H1 (cell line): ENCODE measurements at regions not wholly inside any gene's neighbourhood (a gene's known extent, or its start where the extent isn't known, plus 50 kb on each side); places are given as distances from the start of the nearest gene placed in this dataset.

ENCODE experiments used
- CTCF ChIA-PET: fragments of 300-600 bp; sonication (Branson Sonifier 250); formaldehyde crosslinking; loops from one replicate; lab custom pipeline; 2021; ENCODE audit not compliant: partially characterized antibody; lab: Charles Lee
- POLR2A ChIA-PET: fragments of 300-600 bp; sonication (Branson Sonifier 250); formaldehyde crosslinking; loops from one replicate; lab custom pipeline; 2021; ENCODE audit warnings: inconsistent platforms; ENCODE audit not compliant: partially characterized antibody; lab: Charles Lee
- DNase-seq, 2 experiments: peaks; one replicate each; pipeline versions ENCODE4 v3.0.0 to v3.0.0-alpha.2; 2010 to 2022; ENCODE audit warnings: low spot score in 2 of 2, low read depth in 1 of 2, mixed read lengths in 1 of 2
- FAIRE-seq: peaks from 2 replicates; lab custom pipeline; 2011; peaks lifted over from hg19 to GRCh38; lab: Jason Lieb, UNC
- H2AFZ ChIP-seq: 2 replicates; pipeline ENCODE4 v1.8.1; 2012; ENCODE audit warnings: low read length, inconsistent platforms
- H2AK5ac ChIP-seq: 2 replicates; pipeline ENCODE4 v1.6.1; 2013; ENCODE audit warnings: low read depth, low read length
- H2BK120ac ChIP-seq: replicated peaks from 2 replicates; pipeline ENCODE3; 2013; ENCODE audit warnings: low read depth, low read length, inconsistent platforms
- H2BK12ac ChIP-seq: 2 replicates; pipeline ENCODE4 v1.6.1; 2013; ENCODE audit warnings: low read depth, low read length
- H2BK15ac ChIP-seq: 2 replicates; pipeline ENCODE4 v1.6.1; 2013; ENCODE audit warnings: low read length
- H2BK20ac ChIP-seq: 2 replicates; pipeline ENCODE4 v1.6.1; 2013; ENCODE audit warnings: low read length
- H2BK5ac ChIP-seq: 2 replicates; pipeline ENCODE4 v1.6.1; 2013; ENCODE audit warnings: low read depth, low read length
- H3K14ac ChIP-seq: 2 replicates; pipeline ENCODE4 v1.6.1; 2013; ENCODE audit warnings: inconsistent platforms; ENCODE audit not compliant: insufficient read length
- H3K18ac ChIP-seq: 2 replicates; pipeline ENCODE4 v1.6.1; 2013; ENCODE audit warnings: low read length; ENCODE audit errors: extremely low read depth
- H3K23ac ChIP-seq: 2 replicates; pipeline ENCODE4 v1.6.1; 2013; ENCODE audit warnings: inconsistent platforms; ENCODE audit not compliant: insufficient read length
- H3K23me2 ChIP-seq: 2 replicates; pipeline ENCODE4 v1.6.1; 2013; ENCODE audit warnings: low read depth, low read length
- H3K27ac ChIP-seq: 2 replicates; pipeline ENCODE4 v1.6.1; 2011; ENCODE audit warnings: low read depth, low read length, inconsistent platforms
- H3K27me3 ChIP-seq, 4 experiments: replicated peaks in 1 of 4; 1 replicate in 1 of 4; 2 replicates in 3 of 4; pipeline versions ENCODE4 v1.6.1 to v1.8.1; 2011 to 2013; ENCODE audit warnings: low read length in 3 of 4, mild to moderate bottlenecking in 3 of 4, inconsistent platforms in 2 of 4, mixed read lengths in 2 of 4, moderate library complexity in 1 of 4; ENCODE audit not compliant: control insufficient read depth in 3 of 4, insufficient read depth in 3 of 4; ENCODE audit errors: extremely low read depth in 1 of 4
- H3K36me3 ChIP-seq, 4 experiments: 2 replicates each; pipeline versions ENCODE4 v1.6.1 to v1.8.1; 2011 to 2013; ENCODE audit warnings: mild to moderate bottlenecking in 4 of 4, low read length in 3 of 4, moderate library complexity in 2 of 4, control low read depth in 1 of 4, inconsistent platforms in 1 of 4; ENCODE audit not compliant: insufficient read depth in 4 of 4, control insufficient read depth in 2 of 4
- H3K4ac ChIP-seq: replicated peaks from 2 replicates; pipeline ENCODE3; 2013; ENCODE audit warnings: low read length, low read depth, mixed read lengths, inconsistent platforms; ENCODE audit not compliant: insufficient read length
- H3K4me1 ChIP-seq, 4 experiments: replicated peaks in 1 of 4; 1 replicate in 1 of 4; 2 replicates in 3 of 4; pipeline versions ENCODE4 v1.6.1 to v1.8.1; 2011 to 2013; ENCODE audit warnings: low read length in 3 of 4, inconsistent platforms in 2 of 4, mixed read lengths in 1 of 4; ENCODE audit not compliant: insufficient read depth in 4 of 4, control insufficient read depth in 3 of 4
- H3K4me2 ChIP-seq, 2 experiments: 2 replicates each; pipeline versions ENCODE4 v1.6.1 to v1.8.1; 2011 to 2013; ENCODE audit warnings: low read depth in 2 of 2, low read length in 2 of 2, control low read depth in 1 of 2, inconsistent platforms in 1 of 2, mild to moderate bottlenecking in 1 of 2; ENCODE audit not compliant: insufficient read depth in 1 of 2
- H3K4me3 ChIP-seq, 4 experiments: fragments of 200-600, 300-600 bp in 1 of 4; sonication (generic), shearing (Covaris generic), sonication (Bioruptor Twin) in 1 of 4; 2 replicates each; pipeline versions ENCODE4 v1.5.1 to v1.8.1; 2011 to 2016; ENCODE audit warnings: low read length in 4 of 4, low read depth in 3 of 4, control low read depth in 2 of 4, inconsistent platforms in 2 of 4, mild to moderate bottlenecking in 2 of 4, mixed read lengths in 1 of 4, moderate library complexity in 1 of 4; ENCODE audit not compliant: insufficient read depth in 2 of 4; ENCODE audit errors: extremely low read depth in 1 of 4
- H3K56ac ChIP-seq: replicated peaks from 2 replicates; pipeline ENCODE3; 2013; ENCODE audit warnings: low read depth, mild to moderate bottlenecking, mixed read lengths, low read length, inconsistent platforms; ENCODE audit not compliant: insufficient read length
- H3K79me1 ChIP-seq: 2 replicates; pipeline ENCODE4 v1.6.1; 2013; ENCODE audit warnings: low read depth, low read length, control low read depth
- H3K79me2 ChIP-seq, 2 experiments: 2 replicates each; pipeline versions ENCODE4 v1.6.1 to v1.8.1; 2012 to 2013; ENCODE audit warnings: low read length in 2 of 2, mild to moderate bottlenecking in 2 of 2, inconsistent platforms in 1 of 2; ENCODE audit not compliant: insufficient read depth in 2 of 2, control insufficient read depth in 1 of 2
- H3K9ac ChIP-seq, 4 experiments: replicated peaks in 1 of 4; 1 replicate in 1 of 4; 2 replicates in 3 of 4; pipeline versions ENCODE4 v1.6.1 to v1.8.1; 2011 to 2013; ENCODE audit warnings: low read depth in 3 of 4, low read length in 3 of 4, control low read depth in 2 of 4, mild to moderate bottlenecking in 2 of 4, moderate library complexity in 2 of 4, inconsistent platforms in 1 of 4; ENCODE audit errors: extremely low read depth in 1 of 4
- H3K9me3 ChIP-seq, 2 experiments: 2 replicates each; pipeline versions ENCODE4 v1.6.1 to v1.8.1; 2012 to 2013; ENCODE audit warnings: mild to moderate bottlenecking in 2 of 2, moderate library complexity in 2 of 2, control low read depth in 1 of 2, inconsistent platforms in 1 of 2, low read depth in 1 of 2, low read length in 1 of 2, mixed read lengths in 1 of 2; ENCODE audit not compliant: insufficient read depth in 2 of 2
- H4K20me1 ChIP-seq, 2 experiments: replicated peaks in 1 of 2; 2 replicates each; pipeline versions ENCODE3 to v1.8.1; 2011 to 2013; ENCODE audit warnings: inconsistent platforms in 2 of 2, low read length in 2 of 2, mild to moderate bottlenecking in 1 of 2; ENCODE audit not compliant: insufficient read depth in 2 of 2, control insufficient read depth in 1 of 2
- H4K5ac ChIP-seq: 2 replicates; pipeline ENCODE4 v1.6.1; 2013; ENCODE audit warnings: low read length, low read depth, mixed read lengths, inconsistent platforms; ENCODE audit not compliant: insufficient read length
- H4K8ac ChIP-seq: 2 replicates; pipeline ENCODE4 v1.8.0; 2013; ENCODE audit warnings: mild to moderate bottlenecking, moderate library complexity, low read length, inconsistent platforms; ENCODE audit not compliant: insufficient read depth; ENCODE audit errors: extremely low read depth
- H4K91ac ChIP-seq: replicated peaks from 2 replicates; pipeline ENCODE3; 2013; ENCODE audit warnings: low read length, mixed read lengths, inconsistent platforms; ENCODE audit not compliant: insufficient read length
- CHD1 ChIP-seq: IDR thresholded peaks from 2 replicates; pipeline ENCODE4 v1.6.1; 2012; ENCODE audit warnings: low read depth, low read length, improper control_type of control experiment
- WGBS, 2 experiments: shearing (Covaris generic) in 1 of 2; methylation state at CpG; one replicate each; pipeline versions ENCODE4 v1.1.6 to v1.1.7; 2013 to 2015; ENCODE audit warnings: low lambda C conversion rate in 2 of 2, mixed read lengths in 2 of 2, inconsistent platforms in 1 of 2, low coverage in 1 of 2, missing lambda C conversion rate in 1 of 2; ENCODE audit not compliant: insufficient replicate concordance in 2 of 2, insufficient coverage in 1 of 2, insufficient read length in 1 of 2; ENCODE audit errors: extremely low coverage in 1 of 2, missing lambda C conversion rate in 1 of 2; 5-methylcytosine and 5-hydroxymethylcytosine counted together

DNA sequence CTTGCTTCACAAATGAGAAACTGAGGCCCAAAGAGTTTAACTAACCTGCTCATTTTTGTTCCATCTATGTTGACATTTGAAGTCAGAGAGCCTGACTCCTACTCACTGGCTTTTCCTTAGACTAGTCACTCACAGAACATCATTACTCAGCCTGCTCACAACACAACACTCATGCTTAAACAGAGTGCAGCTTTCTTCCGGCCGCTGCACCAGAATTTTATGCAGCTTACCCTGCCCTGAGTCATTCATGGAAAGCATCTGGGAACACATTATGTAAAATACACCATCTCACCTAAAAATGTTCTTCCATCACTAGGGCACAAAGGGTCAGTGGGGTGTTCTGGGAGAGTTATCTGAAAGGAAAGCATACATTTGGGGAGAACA is 303.4 kb downstream of the SPRY2 start:
- Histone ChIP-seq H2AK5ac (no peak overlapping the region), H4K5ac (no peak overlapping the region), H2BK5ac (no peak overlapping the region), H2BK120ac (no peak overlapping the region), H3K79me1 (no peaks in the 10 kb centered on the region), H3K79me2 (no peaks in the 10 kb centered on the region), H2AFZ (no peak overlapping the region), H3K4ac (no peak overlapping the region), H3K9ac (no peak overlapping the region), H3K27me3 (no peaks in the 10 kb centered on the region), H3K27ac (no peak overlapping the region), H3K4me2 (no peak overlapping the region), H3K36me3 (no peaks in the 10 kb centered on the region), H2BK12ac (no peak overlapping the region), H3K23me2 (no peaks in the 10 kb centered on the region), H3K9me3 (no peaks in the 10 kb centered on the region), H4K91ac (no peak overlapping the region), H3K56ac (no peak overlapping the region), H3K18ac (no peak overlapping the region), H2BK20ac (no peak overlapping the region), H3K4me1 (no peaks in the 10 kb centered on the region), H3K23ac (no peak overlapping the region), H3K14ac (no peak overlapping the region), H4K8ac (no peak overlapping the region), H4K20me1 (no peaks in the 10 kb centered on the region), H2BK15ac (no peak overlapping the region), H3K4me3 (no peak overlapping the region)
- TF ChIP-seq CHD1 = no peak
- ChIA-PET POLR2A (no interaction called here), CTCF (interaction anchor here (1.2 to 2.2 kb wide), 2 partner anchors 11 to 13 kb away, joined by 3 to 8 read pairs; no protein-coding TSS in a partner anchor)
- no peak for DNase-seq
- WGBS, 2 experiments = 89% methylated on average over 2 of the region's 2 CpGs; no CpG with 5 or more reads in 1 of the 2 experiments
- no peak for FAIRE-seq
